GM18519 (cell line): ENCODE measurements at regions not wholly inside any gene's neighbourhood (a gene's known extent, or its start where the extent isn't known, plus 50 kb on each side); places are given as distances from the start of the nearest gene placed in this dataset.

Source experiments
- ATAC-seq: cut with Tn5 transposase; IDR thresholded peaks from one replicate; pipeline ENCODE4 v1.9.1; 2021; ENCODE audit warnings: mild to moderate bottlenecking, moderate library complexity; ENCODE audit not compliant: unreplicated experiment, low FRiP score

DNA sequence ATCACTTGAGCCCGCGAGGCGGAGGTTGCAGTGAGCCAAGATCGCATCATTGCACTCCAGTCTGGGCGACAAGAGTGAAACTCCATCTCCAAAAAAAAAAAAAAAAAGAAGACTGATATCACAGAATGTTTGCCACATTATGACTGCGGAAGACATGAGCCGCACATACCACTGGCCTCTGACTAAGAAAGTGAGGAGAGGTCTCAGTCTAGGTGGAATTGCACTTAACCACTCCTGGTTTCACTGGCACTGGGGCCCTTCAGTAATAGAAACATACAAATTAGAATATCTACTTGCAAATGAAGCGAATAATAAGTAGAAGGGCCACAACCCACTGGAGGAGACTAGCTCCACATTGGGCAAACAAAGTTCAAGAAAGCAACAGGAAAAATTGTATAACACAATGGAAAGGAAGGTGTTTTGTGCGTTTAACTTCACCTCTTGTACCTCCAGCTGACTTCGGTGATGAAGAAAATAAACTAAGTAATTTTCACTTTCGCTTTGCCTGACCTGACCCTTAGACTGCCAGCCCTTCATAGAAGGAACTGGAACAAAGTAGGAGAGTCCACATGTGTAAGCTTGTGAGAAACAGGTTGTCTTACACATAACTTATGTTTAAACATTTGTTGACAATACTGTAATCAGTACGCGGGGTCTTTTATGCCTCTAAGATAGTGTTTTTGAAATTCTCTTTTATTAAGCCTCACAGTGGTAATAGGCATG, 147.5 kb upstream of the TSHZ2 start:
- no peak for ATAC-seq

- no peak for ATAC-seq
These were observed 148.9 kb upstream of the TSHZ2 start for GRCh38 chr20:52823303-52823702.

GRCh38 chr20:52820641-52821292, 151.4 kb upstream of the TSHZ2 start:
- ATAC-seq, result no peak

GRCh38 chr20:52818491-52818890, 153.7 kb upstream of the TSHZ2 start:
- no peak for ATAC-seq

- ATAC-seq, result no peak
These were observed 154.2 kb upstream of the TSHZ2 start for GRCh38 chr20:52817981-52818380.

GRCh38 chr20:52817511-52817910, 154.6 kb upstream of the TSHZ2 start:
- ATAC-seq, result no peak

DNA sequence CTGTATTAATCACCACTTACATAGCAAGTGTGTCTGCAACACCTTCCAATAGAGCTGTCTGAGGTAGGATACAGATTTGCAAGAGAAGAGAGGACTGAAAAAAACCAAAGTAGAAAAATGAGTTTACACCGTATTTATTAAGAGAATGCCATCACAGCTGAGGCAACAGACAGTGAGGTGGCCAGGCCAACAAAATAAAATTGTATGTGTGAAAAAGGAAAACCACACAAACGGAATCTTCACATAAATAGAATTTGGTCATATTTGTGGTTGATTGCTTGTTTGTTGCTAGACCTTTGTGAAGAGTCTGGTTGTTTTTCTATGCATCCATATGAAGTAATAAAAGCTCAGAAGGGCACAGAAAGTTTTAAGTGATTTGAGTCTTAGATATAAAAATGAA, 157.8 kb upstream of the TSHZ2 start:
- no peak for ATAC-seq

GRCh38 chr20:52812231-52812847, 159.8 kb upstream of the TSHZ2 start:
- ATAC-seq, result no peak

DNA sequence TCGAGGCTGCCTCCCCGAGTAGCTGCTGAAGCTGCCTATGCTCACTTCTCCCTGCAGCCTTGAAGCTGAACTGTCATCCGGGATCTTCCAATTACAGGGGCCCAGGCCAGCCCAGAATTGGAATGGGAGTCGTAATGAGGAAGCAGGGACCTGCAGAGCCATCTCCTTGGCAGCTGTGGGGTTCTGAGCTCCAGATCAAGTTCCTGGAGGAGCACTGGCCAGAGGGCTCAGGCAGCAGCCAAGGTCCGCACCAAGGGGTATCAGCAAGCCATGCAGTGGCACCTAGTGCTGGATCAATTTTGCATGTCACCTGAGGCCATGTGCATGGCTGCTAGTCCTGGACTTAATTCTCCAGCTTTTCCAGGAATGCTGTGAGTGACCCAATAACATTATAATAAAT, 163.2 kb upstream of the TSHZ2 start:
- no peak for ATAC-seq

GRCh38 chr20:52806918-52807317, 165.2 kb upstream of the TSHZ2 start:
- no peak for ATAC-seq

DNA sequence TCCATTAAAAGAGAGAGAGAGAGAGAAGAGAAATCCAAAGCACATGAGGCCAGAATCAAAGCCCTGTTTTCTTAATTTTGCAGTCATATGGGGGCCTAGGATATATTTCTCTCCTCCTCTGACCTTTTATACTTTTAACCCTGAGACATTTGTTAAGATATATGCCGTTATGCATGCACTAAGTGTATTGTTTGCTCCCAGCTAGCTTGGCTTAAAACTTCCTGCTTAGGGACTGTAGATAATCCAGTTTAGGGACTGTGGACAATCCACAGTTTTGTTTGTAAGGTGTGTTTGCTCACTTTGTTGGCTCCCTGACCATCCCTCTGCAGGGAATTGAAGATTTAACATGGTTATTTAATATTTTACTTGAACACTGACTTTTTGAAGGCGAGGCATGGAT, 166.3 kb upstream of the TSHZ2 start:
- no peak for ATAC-seq

- no peak for ATAC-seq
These were observed 166.9 kb upstream of the TSHZ2 start for GRCh38 chr20:52805296-52805571.

DNA sequence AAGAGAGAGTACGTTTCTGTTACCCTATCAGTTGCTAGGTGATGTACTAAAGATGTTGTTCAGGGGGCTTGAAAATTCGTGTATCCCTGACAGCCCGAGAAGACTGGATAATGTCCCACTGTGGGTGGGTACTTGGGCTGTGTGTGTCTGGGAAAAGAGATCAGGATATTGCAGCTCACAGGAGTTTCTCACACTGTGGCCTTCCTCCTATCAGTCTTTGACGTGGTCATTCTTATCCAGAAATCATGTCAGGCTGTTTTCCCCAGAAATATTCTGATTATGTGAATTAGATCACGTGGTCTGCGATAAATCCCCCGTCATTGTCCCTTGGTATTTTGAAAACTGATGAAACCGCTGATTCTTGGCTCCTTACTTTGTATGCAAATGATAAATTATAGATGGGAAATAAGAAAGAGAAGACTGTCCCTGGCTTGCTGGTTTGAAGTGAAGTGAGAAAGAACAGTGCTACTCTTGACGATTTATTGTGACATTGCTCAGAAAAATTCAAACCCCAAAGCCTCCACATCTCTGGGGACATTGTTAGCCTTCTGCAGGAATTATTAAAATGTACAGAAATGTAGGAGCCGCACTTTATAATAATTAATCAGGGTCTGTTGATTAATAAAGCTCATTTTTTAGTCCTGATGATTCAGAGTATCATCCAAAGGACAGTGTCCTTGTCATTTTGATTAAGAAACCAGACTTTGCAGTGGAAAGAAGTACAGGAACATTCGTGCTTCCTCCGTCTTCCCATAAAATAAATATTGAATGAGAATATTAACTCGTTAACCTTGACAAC, 167.5 kb upstream of the TSHZ2 start:
- no peak for ATAC-seq

DNA sequence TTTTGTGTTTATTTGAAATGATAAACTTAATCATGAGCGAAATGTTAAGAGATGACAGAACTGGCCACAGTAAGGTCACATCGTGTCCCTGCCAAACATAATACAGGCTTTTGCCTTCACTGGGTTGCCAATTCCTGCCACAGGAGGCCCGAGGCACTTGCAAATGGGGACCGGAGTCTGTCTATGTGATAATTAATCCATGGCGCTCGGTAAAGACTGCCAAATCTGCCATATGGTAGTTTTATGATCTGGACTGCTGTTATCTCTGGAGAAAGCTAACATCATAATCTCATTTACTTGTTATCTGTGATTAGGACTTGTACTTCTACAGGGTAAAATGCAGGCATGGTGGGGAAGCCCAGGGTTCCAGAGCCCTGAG, 170.5 kb upstream of the TSHZ2 start:
- ATAC-seq, result no peak

DNA sequence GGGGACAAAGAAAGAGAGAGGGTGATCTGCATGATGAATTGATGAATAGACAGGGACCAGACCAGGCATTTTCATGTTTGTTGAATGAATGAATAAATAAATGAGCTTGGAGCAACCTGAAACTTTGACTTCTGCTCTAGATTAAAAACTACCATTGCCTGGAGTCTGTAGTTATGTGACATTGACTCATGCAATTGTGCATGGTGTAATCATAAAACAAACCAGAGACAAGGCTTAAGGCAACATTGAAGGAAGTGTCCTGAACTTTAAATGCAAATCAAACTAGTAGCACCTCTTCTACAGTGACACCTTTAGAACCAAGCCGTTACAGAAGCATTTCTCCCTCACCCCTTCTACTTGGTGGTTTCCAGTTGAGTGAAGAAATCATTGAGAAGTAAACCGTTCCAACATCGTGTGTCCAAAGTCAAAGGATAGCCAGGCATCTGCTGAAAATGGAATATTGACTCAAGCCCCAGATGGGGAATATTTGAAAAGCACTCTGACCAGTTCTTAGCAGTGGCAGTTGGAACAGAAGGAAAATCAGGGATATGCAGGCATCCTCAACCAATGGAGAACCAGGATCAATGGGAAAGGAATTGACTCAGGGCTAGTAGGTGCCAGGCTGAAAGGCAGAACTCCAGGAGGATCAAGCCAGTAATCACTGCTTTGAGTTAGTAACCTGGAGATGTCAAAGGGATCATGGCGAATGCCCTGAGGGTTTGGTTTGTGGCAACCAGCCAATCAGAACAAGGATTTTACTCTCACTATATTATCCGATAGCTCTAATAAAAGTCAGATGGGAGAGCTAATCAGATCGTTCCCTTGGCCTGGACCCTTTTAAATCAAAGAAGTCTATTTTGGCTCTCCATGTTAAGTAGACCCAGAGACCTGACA, 171.2 kb upstream of the TSHZ2 start:
- no peak for ATAC-seq

DNA sequence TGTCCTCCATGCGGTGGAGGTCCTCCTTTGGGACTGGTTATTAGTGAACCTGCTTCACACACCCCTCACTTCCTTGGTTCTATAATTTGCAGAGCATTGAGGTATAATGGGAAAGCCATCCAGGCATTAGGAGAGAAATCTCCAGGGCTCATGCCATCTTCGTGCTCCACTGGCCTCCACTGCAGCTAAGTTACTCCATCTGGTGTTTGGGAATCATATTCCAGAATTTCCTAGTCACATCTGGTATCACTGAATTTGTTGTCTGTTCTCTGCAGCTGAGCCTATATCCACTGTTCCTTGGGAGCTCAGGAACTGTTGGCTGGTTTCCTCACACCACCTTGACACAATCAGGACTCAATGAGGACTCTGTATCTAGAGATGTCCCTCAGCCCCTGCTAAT, 173.0 kb upstream of the TSHZ2 start:
- ATAC-seq, result no peak

DNA sequence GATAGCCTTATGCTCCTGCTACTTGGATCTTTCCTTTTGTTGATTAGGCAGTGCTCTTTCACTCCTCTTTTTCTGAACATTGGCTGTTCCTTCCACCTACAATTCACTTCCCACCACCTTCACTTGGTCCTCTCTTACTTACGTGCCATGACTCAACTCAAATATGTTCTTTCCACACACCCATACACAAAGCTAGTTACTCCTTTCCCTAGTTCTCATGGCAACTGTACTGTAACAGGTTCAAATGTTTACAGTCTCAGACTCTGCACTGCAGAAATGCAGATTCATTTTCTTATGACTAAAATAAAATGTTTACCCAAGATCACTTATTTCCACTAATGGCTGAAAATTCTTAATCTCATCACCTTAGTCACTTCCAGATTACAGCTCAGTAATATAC, 174.0 kb upstream of the TSHZ2 start:
- ATAC-seq, result no peak

GRCh38 chr20:52794853-52795252, 177.3 kb upstream of the TSHZ2 start:
- no peak for ATAC-seq

- no peak for ATAC-seq
These were observed 178.7 kb upstream of the TSHZ2 start for GRCh38 chr20:52793339-52793963.

DNA sequence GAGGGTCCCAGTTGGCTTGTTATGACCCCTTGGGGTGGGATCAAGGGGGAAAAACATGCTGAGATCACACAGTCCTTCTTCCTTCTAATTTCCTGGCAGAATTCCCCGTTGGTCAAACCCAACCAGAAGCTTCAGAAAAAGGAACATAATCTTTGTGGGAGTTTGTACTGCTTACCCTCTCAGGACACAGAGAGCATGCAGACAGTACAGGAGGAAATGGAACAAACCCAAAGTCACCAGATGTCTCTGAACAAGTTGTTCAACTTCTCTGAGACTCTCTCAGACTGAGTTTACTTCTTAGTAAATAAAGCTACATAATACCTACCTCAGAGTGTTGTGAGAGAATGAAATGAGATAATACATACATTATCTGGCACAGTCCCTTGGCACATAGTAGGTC, 181.1 kb upstream of the TSHZ2 start:
- ATAC-seq, result no peak
